Stimulated activated CD4-positive, alpha-beta T cell treated with anti-CD3 and anti-CD28 coated beads, Interleukin-1b, Interleukin-23, amount 100 ng/mL, for 1 hour (primary cell): ENCODE measurements at regions not wholly inside any gene's neighbourhood (a gene's known extent, or its start where the extent isn't known, plus 50 kb on each side); places are given as distances from the start of the nearest gene placed in this dataset.

Source experiments
- DNase-seq, 2 donors: peaks; one replicate each; pipeline ENCODE4 v3.0.0-alpha.2; 2020; ENCODE audit warnings: low read depth in 2 of 2

GRCh38 chr20:41951615-41952014 is 333.4 kb upstream of the CHD6 start:
- no peak for DNase-seq

GRCh38 chr20:41939659-41940058 is 321.5 kb upstream of the CHD6 start:
- no peak for DNase-seq

GRCh38 chr20:41938353-41938752 is 320.2 kb upstream of the CHD6 start:
- DNase-seq, result no peak

GRCh38 chr20:41935259-41935791 is 317.1 kb upstream of the CHD6 start:
- no peak for DNase-seq

- no peak for DNase-seq
Observed at GRCh38 chr20:41932431-41932830, 314.3 kb upstream of the CHD6 start.

GRCh38 chr20:41927655-41928054 is 309.5 kb upstream of the CHD6 start:
- no peak for DNase-seq

- no peak for DNase-seq
Observed at GRCh38 chr20:41927189-41927588, 309.0 kb upstream of the CHD6 start.

GRCh38 chr20:41925476-41925875 is 307.3 kb upstream of the CHD6 start:
- no peak for DNase-seq

- no peak for DNase-seq
Observed at GRCh38 chr20:41923624-41924023, 305.4 kb upstream of the CHD6 start.

GRCh38 chr20:41913146-41913545 is 295.0 kb upstream of the CHD6 start:
- no peak for DNase-seq

GRCh38 chr20:41910558-41910957 is 292.4 kb upstream of the CHD6 start:
- DNase-seq, result no peak

- DNase-seq, result no peak
Observed at GRCh38 chr20:41905199-41905598, 287.0 kb upstream of the CHD6 start.

- DNase-seq, result no peak
Observed at GRCh38 chr20:41903586-41903985, 285.4 kb upstream of the CHD6 start.

GRCh38 chr20:41902346-41902745 is 284.2 kb upstream of the CHD6 start:
- no peak for DNase-seq

- DNase-seq, result no peak
Observed at GRCh38 chr20:41900201-41900691, 282.1 kb upstream of the CHD6 start.

- no peak for DNase-seq
Observed at GRCh38 chr20:41897708-41898107, 279.5 kb upstream of the CHD6 start.

GRCh38 chr20:41895241-41896032 is 277.3 kb upstream of the CHD6 start:
- DNase-seq, result no peak

GRCh38 chr20:41894255-41894963 is 276.2 kb upstream of the CHD6 start:
- no peak for DNase-seq

- DNase-seq, result no peak
Observed at GRCh38 chr20:41892031-41892430, 273.9 kb upstream of the CHD6 start.

- no peak for DNase-seq
Observed at GRCh38 chr20:41889844-41890224, 271.7 kb upstream of the CHD6 start.

GRCh38 chr20:41889126-41889843 is 271.1 kb upstream of the CHD6 start:
- DNase-seq, result no peak

- no peak for DNase-seq
Observed at GRCh38 chr20:41888434-41888833, 270.3 kb upstream of the CHD6 start.
